DMS 273 treated with DMSO at 0.1 percent for 48 hours (cell line): ENCODE measurements at regions not wholly inside any gene's neighbourhood (a gene's known extent, or its start where the extent isn't known, plus 50 kb on each side); places are given as distances from the start of the nearest gene placed in this dataset.

Source experiments
- DNase-seq: peaks from one replicate; lab custom pipeline; 2025; lab: John Stamatoyannopoulos, UW

DNA sequence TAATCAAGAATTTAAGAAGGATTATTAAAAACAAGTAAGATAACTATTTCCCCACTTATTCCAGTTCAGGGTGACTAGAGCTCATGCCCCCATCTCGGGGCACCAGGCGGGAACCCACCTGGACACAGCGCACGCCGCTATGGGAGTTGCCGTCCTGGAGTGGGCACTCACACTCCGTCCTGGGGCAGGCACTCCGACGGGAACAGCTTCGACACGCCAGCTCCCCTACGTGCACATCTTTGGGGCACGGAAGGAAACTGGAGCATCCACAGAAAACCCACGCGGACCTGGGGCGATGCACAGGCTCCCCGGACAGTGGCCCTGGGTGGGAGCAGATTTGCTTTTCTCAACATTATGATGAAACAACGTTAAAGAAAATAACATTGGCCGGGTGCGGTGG is 52.0 kb upstream of the GATA5 start:
- no peak for DNase-seq

DNA sequence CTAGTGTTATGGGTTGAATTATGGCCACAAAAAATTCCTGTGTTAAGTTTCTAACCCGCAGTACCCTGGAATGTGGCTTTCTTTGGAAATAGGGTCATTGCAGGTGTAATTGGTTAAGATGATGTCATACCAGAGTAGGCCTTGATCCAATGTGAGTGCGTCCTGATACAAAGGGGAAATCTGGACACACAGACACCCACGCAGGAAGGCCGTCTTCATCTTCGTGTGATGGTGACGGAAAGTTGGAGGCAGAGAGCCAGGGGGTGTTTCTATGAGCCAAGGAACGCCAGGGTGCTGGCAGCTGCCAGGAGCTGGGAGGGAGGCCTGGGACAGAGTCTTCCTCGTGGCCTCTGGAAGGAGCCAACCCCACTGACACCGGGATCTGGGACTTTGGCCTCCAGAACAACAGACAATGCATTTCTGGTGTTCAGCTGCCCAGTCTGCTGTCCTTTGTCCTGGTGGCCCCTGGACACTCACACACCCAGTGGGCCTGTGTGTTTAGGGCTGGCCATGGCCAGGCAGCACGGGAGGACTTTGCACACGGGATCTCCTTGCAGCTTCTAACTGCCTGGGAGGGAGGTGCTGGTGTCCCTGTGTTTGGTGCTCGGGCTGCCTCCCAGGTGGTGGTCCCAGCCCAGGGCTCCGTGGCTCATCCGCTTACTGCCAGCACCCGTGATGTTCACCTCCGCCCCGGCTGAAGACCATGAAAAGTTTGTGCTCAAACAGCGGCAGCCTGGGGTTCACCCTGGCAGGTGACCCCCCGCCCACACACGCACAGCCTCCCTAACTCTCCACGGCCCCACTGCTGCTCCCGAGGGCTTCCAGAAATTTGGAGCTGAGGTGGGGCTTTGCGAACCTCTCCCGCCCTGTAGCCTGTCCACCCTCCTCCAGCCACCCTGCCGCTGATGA is 53.4 kb upstream of the GATA5 start:
- no peak for DNase-seq

DNA sequence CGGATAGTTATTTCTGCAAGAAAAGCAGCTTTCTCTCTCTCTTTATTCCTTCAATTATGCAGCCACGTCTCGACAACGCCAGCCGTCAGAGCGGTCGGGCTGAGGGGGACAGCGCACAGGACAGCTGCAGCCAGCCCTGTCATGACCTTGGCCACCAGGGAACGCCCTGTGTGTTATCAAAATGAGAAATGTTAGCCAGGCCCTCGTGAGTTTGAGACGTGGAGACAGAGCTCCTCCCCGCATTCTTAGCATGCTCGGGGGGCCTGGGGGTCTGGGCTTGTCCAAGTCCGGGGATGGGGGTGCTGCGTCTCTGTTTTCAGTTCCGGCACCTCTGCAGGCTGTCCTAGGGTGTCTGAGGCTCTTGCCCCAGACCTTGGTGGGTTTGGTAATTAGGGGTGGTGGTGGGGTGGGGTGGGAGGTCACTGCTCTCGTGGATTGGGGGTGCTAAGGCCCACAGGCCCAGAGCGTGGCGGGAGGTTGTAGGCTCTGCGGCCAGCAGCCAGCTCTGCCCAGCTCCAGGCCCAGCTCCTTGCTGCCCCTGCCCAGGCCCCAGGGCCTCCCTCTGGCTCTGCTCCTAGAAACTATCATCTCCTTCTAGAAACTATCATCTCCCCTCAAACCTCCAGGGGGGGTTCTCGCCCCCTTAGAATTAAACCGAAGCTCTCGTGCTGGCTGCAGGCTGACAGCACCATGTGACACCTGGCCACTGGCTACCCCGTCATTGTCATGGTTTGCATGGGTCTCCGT is 54.3 kb upstream of the GATA5 start:
- no peak for DNase-seq

DNA sequence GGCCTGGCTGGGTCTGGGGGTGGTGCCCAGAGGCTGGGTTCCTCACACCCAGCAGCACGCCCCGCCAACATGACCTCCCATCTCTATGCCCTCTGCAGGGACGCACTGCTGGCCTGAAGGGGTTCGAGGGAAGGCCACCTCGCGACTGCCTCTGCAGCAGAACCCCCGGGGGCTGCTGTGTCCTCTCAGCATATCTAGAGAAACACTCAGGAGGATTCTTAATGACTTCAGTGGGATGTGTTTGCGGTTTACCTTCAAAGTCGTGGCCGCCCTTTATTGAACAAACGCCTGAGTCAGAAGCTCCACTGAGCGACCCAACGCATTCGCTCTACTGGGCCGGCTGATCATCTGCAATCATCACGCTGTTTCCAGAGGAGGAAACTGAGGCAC is 54.8 kb upstream of the GATA5 start:
- DNase-seq, result no peak

DNA sequence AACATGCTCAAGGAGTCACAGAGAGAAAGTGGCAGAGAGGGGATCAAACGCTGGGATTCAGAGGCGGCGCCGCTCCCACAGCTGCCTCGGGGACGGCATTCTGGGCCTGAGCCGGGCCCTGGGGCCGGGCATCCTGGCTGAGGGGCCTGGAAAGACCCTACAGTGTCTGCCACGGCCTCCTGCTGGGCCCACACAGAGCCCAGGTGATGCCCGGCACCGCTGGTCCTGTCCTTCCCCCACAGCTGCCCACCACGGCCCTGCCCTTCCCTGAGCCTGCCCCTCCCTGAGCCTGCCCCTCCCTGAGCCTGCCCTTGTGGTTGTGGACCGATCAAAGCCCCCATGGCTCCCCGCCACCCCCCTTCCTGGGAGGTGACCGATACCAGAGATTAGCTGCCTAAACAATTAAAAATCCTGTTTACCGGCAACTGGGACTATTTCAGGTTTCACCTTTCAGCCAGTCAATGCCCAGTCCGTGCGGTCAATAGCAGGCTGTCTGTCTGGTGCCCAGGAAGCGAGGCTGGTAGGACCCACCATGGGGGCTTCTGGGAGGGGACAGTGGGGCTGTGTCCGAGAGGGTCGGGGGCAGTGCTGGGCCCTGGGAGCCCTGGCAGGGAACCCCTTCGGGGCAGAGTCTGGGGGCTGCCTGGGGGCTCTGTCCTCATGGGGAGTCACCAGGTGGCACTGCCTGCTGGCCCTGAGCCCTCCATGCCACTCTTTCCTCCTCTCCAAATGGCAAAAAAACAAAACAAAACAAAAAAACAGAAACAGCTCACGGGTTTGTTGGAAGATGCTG is 55.4 kb upstream of the GATA5 start:
- no peak for DNase-seq

DNA sequence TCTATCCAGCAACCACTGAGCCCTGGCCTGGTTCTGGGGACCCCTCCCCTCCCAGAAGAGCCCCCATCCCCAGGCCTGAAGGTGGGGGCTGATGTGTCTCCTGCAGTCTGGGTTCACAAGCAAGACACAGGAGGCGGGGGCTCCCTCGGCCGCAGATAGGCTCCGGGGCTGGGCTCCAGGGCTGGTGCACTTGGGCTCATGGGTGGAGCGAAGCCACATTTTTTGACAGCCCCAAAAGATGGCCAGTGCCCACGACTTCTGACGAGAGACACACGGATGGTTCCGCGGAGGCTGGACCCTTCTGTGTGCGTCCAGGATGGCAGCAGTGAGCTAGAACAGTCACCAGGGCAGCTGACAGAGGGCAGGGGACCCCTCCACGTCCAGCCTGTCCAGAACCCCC is 57.1 kb upstream of the GATA5 start:
- DNase-seq, result no peak

DNA sequence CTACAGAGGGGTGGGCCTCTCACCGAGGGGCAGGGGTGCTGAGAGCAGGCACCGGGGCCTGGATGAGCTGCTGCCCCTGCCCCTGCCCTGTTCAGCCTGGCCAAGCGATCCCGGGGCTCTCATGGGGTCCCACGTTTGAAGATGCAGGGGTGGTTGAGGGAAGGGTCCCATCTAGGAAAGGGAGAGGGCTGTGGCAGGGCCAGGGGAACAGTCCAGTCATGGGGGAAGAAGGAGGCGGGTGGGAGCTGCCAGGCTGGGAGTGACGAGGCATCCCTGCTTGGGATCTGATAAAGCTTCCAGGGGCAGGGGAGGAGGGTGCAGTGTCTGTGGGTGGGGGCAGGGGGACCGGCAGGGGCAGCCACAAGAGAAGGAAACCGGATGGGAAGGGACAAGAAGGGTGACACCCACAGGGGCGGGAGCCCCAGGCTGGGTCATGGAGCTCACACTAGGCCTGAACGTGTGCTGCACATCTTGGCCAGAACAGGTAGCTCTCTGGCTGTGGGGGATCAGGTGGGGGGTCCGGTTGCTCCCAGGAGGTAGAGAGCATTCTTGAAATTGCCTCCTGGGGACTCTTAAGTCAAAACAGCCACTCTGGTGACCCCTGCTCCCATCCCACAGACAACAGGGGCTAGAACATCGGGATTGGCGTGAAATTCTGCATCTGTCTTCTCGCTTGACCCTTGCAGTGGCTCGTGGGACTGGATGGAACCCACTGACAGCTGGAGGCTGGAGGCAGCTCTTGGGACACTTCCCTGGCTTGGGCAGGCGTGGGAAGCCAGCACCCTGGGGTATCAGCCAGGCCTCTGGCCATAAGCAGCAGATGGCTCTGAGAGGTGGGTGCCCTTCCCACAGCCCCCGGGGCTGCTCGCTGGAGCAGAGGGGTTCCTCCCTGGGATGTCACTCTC is 58.0 kb upstream of the GATA5 start:
- DNase-seq, result no peak

DNA sequence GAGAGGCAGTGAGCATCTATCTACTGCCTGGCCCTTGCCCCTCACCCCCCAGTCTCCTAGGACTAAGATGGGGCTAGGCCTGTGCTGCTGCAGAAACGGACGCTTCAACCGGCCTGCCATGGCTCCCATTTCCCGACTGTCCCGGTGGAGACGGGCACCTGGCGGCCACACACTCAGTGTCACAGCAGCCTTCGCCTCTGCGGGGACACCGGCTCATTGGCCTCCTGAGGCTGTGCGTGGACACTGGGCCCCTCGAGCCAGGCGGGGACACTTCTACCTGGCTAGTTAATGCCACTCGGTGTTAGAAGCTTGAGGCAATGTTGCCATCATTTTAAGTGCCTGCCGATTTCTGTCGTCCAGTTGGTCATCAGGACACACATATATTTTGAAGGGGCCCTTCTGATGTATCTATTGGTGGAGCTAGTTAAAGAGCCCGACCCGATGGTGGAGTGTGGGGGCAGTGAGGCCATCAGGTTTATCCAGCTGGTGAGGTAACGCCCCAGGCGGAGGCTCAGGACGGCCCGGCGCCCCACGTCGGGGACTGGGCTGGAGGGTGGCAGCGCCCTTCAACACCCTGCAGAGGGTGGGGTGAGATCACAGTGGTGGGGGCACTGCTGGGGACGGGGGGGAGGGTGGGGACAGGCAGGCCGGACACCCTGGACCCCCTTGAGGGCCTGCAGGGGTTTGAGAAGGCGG is 58.9 kb upstream of the GATA5 start:
- no peak for DNase-seq

DNA sequence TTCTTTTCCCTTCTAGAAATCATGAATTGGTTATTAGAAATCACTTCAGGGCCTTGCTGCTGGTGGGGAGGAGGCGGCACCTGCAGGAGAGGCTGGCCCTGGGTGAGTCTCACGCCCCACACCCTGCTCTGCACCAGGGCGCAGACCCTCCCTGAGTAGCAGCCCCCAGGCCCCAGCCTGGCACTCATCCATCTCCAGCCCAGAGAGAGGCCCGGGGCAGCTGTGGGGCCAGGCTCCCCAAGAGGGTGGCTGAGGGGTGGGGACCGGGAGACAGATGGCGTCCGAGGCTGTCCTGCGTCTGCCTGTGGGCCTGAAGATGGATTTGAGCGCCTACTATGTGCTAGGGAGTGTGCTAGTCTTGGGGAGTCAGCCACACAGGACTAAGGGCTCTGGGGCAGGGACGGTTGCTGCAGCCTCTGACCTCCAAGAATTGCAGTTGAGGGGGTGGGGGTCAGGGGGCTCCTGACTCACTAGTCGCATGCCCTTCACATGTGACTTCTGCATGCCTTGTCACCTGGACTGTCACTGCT is 59.6 kb upstream of the GATA5 start:
- no peak for DNase-seq

DNA sequence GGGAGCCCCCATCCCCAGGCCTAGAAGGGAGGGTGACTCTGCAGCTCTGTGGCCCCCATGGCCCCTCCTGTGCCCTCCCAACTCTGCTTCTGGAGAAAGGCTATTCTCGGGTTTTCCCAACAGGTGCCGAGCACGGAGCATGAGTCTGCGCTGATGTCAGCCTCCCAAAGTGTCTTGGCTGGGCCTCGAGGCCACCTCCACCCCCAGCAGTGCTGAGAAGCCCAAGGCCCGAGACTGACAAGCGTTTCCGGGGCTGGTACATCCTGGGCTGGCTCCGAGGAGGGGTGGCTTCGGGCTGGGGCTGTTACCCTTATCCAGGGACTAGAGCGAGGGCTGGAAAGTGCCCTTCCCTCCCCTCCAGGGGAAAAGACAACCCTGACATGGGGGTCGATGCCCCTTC is 60.2 kb upstream of the GATA5 start:
- no peak for DNase-seq

DNA sequence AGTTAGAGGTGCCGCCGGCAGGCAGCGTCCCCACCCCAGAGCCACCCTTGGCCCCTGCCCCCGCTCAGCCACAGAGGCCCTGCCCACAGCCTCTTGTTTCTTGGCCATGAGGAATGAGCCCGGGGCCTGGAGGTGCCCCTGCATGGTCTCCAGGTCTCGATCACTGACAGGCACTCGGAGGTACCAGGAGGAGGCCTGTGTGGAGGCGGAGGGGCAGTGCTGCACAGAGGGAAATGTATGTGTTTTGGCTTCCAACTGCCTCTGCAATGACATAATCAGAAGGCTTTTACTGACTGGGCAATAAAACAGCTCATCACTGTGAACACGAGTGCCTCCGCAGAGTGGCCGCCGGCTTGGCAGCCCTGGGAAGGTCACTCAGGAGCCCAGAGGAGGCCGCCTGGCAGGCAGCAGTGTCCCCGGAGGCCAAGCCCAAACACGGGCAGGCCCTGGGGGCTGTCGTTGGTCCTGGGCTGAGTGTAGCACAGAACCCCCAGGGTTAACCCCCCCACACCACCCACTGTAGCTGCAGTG is 61.1 kb upstream of the GATA5 start:
- no peak for DNase-seq

DNA sequence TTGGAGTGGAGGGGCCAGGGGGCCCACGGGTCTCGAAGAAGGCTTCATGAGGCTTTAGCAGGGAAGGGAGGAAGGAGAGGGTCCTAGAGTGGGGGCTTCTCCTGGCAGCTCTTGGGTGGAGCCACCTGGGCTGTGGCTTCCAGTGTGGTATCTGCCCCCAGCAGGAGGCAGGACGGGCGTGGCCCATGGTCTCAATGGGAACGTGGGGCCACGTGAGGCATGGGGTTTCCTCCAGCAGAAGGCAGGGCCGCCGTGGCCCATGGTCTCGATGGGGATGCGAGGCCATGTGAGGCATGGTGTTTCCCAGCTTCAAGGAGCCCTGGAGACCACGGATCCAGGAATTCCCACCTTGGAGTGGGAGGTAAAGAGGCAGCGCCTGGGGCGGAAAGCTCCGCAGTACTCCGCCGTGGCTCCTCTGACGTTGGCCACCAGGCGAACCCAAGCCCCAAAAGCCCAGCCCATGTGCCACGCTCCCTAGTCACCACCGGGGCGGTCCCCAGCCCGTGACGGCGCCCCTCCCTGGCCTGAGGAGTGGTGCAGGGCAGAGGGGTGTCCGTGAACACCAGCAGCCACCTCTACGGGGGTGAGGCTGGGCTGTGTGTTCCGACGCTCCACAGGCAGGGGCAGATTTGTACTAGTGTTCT is 62.0 kb upstream of the GATA5 start:
- DNase-seq, result no peak

DNA sequence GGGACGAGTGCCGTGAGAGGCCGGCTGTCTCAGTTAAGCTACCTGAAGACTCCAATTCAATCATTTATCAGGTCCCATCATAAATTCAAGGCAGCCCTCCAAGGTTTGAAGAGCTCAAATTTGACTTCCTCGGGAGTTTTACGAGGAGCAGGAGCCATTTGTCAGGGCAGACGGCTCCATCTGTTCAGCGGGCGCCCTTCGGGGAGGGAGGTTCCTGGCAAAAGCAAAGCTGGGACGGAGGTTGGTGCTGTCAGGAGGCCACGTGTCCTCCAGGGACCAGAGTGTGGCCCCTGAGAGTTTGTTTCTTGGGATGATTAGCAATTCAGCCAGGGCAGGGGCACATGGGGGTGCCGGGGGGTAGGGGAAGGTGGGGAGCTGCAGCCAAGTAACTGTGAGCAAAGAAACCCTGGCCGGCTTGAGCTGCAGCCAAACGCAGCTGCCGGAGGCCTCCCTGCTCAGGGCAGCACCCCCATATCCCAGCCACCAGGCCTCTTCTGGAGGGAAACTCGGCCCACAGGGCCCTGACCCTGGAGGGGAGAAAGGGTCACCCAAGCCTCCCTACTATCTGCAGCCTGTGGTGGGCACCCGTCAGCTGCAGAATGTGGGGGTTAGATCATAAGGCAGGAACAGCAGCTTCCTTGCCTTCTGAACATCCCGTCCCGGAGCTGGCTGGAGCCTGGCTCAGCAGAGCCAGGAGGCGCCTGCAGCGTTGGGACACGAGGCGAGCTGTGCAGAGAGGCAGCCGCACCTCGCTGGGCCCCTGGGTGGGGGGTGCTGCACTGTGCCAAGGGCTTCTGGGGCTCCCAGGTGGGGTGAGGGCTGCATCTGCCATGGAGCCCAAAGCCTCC is 63.6 kb upstream of the GATA5 start:
- DNase-seq, result peak; percentile 27

DNA sequence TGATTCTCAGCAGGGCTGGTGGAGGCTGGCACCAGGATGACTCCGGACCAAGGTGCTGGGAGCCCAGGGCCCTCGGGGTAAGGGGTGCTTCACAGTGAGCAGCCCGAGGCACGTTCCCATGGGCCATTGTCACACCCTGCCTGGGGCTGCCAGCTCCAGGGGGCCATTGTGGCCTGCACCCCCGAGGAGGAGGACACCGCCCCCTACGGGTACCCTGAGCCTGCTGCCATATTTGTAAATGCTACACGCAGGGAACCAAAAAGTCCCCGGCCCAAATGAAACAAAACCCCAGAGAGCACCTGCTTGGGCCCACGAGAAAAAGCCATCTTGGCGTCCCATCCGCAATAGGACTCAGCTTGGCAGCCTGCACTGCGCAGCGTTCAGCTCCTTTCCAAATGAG is 64.7 kb upstream of the GATA5 start:
- DNase-seq, result no peak

DNA sequence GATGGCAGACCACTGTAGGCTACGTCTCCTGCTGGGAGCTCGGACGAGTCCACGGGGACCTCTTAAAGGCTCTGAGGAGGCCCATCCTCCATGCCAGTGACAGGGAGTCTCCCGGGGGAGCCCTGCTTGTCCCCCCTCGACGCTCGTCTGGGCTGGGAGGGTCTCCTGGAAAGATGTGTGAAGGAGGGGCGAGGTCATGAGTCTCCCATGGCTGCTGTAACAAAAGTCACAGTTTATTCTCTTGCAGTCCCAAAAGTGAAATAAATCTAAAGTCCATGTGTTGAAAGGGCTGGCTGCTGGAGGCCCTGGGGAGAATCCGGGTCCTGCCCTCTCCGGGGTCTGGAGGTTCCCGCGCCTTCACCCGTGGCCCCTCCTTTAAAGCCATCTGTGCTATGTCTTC is 67.1 kb upstream of the GATA5 start:
- DNase-seq, result no peak

DNA sequence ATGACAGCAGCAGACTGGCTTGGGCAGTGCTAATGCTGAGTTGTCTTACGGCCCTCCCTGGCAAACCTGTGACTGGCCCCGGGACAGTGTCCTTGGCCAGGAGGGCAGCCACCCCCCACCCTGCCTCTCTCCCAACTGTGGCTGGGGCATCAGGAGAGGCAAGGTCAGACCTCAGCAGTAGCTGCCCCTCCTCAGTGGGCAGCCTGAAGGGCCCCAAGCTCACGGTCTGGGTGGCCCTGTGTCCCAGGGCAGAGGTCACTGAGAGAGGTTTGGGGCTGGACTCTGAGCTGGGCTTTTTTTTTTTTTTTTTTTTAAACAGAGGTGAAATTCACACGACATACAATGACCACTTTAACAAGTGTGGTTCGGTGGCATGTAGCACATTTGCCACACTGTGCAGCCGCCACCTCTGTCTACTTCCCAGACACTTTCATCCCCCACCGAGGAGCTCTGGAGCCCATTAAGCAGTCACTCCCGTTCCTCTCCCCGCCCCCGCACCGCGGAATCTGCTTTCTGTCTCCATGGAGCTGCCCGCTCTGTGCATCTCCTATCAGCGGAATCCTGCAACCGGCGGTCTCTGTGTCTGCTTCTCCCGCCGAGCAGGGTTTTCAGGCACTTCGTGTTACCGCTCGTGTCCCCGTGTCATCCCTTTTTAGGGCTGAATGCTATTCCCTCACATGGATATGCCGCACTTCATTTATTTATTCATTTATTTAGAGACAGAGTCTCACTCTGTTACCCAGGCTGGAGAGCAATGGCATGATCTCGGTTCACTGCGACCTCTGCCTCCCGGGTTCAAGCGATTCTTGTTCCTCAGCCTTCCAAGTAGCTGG is 67.9 kb upstream of the GATA5 start:
- no peak for DNase-seq

DNA sequence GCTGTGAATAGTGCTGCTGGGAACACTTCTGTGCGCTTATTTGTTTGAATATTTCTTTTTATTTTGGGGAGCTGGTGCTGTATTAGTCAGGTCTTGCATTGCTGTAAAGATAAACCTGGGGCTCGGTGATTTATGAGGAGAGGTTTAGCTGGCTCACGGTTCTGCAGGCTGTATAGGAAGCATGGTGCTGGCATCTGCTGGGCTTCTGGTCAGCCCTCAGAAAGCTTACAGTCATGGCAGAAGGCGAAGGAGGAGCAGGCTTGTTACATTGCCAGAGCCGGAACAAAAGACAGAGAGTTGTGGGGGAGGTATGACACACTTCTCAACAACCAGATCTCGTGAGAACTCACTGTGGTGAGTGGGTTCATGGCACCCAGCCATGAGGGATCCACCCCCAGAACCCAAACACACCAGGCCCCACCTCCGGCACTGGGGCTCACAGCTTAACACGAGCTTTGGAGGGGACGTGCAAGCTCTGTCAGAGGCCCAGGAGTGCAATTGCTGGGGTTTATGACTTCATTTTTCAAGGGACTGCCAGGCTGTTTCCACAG is 68.8 kb upstream of the GATA5 start:
- no peak for DNase-seq

DNA sequence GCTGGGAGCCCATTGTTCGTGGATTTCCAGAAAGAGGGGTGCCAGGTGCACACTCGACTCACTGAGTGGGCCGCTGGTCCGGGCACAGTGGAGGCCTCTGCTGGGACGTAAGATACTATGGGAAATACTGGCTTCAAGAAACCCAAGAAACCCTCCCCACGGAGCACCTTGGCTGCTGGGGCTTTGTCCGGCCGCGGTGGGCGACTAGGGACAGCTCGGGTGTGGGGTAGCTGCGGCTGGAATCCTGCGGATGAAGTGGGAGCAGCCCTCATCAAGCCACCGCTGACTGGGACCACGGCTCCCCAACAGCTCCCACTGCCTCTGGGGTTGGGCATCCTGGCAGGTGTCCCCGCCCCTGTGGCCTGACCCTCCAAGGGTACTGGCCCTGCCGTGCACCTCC is 69.5 kb upstream of the GATA5 start:
- no peak for DNase-seq
